Lung (tissue), 11 donors: ENCODE measurements at regions not wholly inside any gene's neighbourhood (a gene's known extent, or its start where the extent isn't known, plus 50 kb on each side); places are given as distances from the start of the nearest gene placed in this dataset.

Source experiments
- ATAC-seq: fragments of 200-7000 bp; cut with Tn5 transposase; one replicate; pipeline ENCODE4 v1.9.1; 2020; ENCODE audit warnings: moderate number of reproducible peaks; ENCODE audit not compliant: insufficient read depth, low FRiP score
- DNase-seq, 3 donors: peaks; one replicate each; pipeline ENCODE4 v3.0.0-alpha.2; 2013 to 2017
- H3K27ac ChIP-seq, 2 donors: one replicate each; pipeline ENCODE4 v1.5.1; 2013; ENCODE audit warnings: mild to moderate bottlenecking in 2 of 2, moderate library complexity in 2 of 2, control low read depth in 1 of 2, inconsistent platforms in 1 of 2, low read depth in 1 of 2, low read length in 1 of 2
- H3K27me3 ChIP-seq, 3 donors: one replicate each; pipeline ENCODE4 v1.5.1; 2013; ENCODE audit warnings: low read length in 2 of 3; ENCODE audit not compliant: control insufficient read depth in 3 of 3, insufficient read depth in 3 of 3
- H3K36me3 ChIP-seq, 4 donors: one replicate each; pipeline ENCODE4 v1.5.1; 2013; ENCODE audit warnings: low read length in 4 of 4, mild to moderate bottlenecking in 1 of 4, moderate library complexity in 1 of 4; ENCODE audit not compliant: control insufficient read depth in 4 of 4, insufficient read depth in 4 of 4
- H3K4me1 ChIP-seq, 5 donors: one replicate each; pipeline ENCODE4 v1.5.1; 2013; ENCODE audit warnings: low read length in 5 of 5, mild to moderate bottlenecking in 2 of 5, moderate library complexity in 1 of 5; ENCODE audit not compliant: control insufficient read depth in 5 of 5, insufficient read depth in 5 of 5
- H3K4me3 ChIP-seq: one replicate; pipeline ENCODE4 v1.5.1; 2013; ENCODE audit warnings: mild to moderate bottlenecking, control low read depth, moderate library complexity
- H3K9ac ChIP-seq, 2 donors: one replicate each; pipeline ENCODE4 v1.5.1; 2013; ENCODE audit warnings: low read length in 2 of 2, control low read depth in 1 of 2; ENCODE audit not compliant: insufficient read depth in 1 of 2
- H3K9me3 ChIP-seq, 4 donors: one replicate each; pipeline ENCODE4 v1.5.1; 2013; ENCODE audit warnings: low read length in 3 of 4, mild to moderate bottlenecking in 1 of 4, moderate library complexity in 1 of 4; ENCODE audit not compliant: control insufficient read depth in 4 of 4, insufficient read depth in 3 of 4
- CTCF ChIP-seq: IDR thresholded peaks from 2 replicates; pipeline ENCODE4 v1.5.1; 2012; ENCODE audit warnings: mild to moderate bottlenecking; ENCODE audit errors: control extremely low read depth, extremely low read depth
- WGBS, 2 donors: extraction: QIAGEN DNeasy Blood & Tissue Kit; methylation state at CpG; one replicate each; pipeline ENCODE4 v1.1.7; 2013; 5-methylcytosine and 5-hydroxymethylcytosine counted together
- donor health status: control.
- donor health status: control.
- donor health status: Bipolar disorder and iron deficiency.
- donor health status: healthy.
- donor health status: DM: yes; HTN: yes; CAD: no.

DNA sequence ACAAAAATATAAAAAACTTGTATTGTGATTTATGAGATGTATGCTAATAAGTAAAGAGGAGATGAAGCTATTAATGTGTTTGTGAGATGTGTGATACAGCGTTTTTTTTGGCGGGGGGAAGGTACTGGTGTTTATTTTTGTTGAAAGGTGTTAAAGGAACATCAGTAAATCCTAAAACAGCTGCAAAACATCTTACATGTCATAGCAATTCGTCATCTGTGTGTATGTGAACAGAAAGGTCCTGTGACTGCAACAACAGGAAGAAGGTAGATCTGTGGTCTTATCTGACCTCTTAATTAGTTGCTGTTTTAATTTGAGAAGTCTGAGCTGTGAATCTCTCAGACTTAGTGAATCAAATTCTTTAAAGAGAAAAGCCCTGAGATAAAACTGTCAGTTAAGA, 1041.1 kb downstream of the JRKL start:
- no peaks in the 10 kb centered on the region for H3K36me3 ChIP-seq
- TF ChIP-seq CTCF: no peak
- H3K4me3 ChIP-seq: no peak overlapping the region
- DNase-seq (no peak), ATAC-seq (no peak)
- no peaks in the 10 kb centered on the region for H3K9me3 ChIP-seq
- WGBS, 2 donors: 26 to 27% methylated on average over 3 of the region's 3 CpGs
- H3K9ac ChIP-seq: no peak overlapping the region
- peaks cover 0 to under 1% (median 0%) of the 10 kb centered on the region in 5 donors for H3K4me1 ChIP-seq
- peaks cover 0 to 3% (median 0%) of the 10 kb centered on the region in 3 donors for H3K27me3 ChIP-seq
- no peak overlapping the region for H3K27ac ChIP-seq

DNA sequence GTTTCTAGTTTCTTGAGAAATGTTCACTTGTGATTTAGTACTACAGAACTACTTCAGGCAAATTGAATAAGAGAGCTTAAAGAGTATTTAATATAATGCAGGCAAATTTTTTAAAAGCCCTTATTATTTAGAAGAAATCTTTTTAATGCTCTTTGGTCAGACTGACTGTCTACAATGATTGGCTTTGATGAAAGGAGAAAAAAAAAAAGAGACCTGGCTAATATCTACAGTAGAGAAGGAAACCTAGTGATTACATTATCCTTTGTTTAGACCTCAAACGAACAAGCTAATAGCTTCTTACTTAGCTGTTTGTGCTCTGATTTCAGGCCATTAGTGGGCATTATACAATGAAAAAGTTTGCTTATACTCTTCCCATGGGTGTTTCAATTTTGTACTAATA, 1043.1 kb downstream of the JRKL start:
- H3K27me3 ChIP-seq: peaks cover 0 to 3% (median 0%) of the 10 kb centered on the region in 3 donors
- H3K36me3 ChIP-seq: no peaks in the 10 kb centered on the region
- WGBS, 2 donors: 66 to 82% methylated on average over 1 of the region's 1 CpG
- no peak overlapping the region for H3K9ac ChIP-seq
- ATAC-seq (no peak), DNase-seq (no peak)
- H3K4me1 ChIP-seq: no peaks in the 10 kb centered on the region
- TF ChIP-seq CTCF: no peak
- no peak overlapping the region for H3K4me3 ChIP-seq
- H3K27ac ChIP-seq: no peak overlapping the region
- H3K9me3 ChIP-seq: no peaks in the 10 kb centered on the region

GRCh38 chr11:97445561-97445960, 1055.7 kb downstream of the JRKL start:
- Histone ChIP-seq H3K27me3 (no peaks in the 10 kb centered on the region), H3K27ac (no peak overlapping the region), H3K9me3 (no peaks in the 10 kb centered on the region), H3K4me1 (peaks cover 0 to 4% (median 0%) of the 10 kb centered on the region in 5 donors), H3K9ac (no peak overlapping the region), H3K4me3 (no peak overlapping the region), H3K36me3 (no peaks in the 10 kb centered on the region)
- TF ChIP-seq CTCF: no peak
- WGBS, 2 donors: 45 to 62% methylated on average over 2 of the region's 2 CpGs
- DNase-seq (no peak), ATAC-seq (no peak)

- Histone ChIP-seq H3K27me3 (no peaks in the 10 kb centered on the region), H3K36me3 (no peaks in the 10 kb centered on the region), H3K4me3 (no peak overlapping the region), H3K4me1 (no peaks in the 10 kb centered on the region), H3K27ac (no peak overlapping the region), H3K9ac (no peak overlapping the region), H3K9me3 (no peaks in the 10 kb centered on the region)
- TF ChIP-seq CTCF: no peak
- DNase-seq: no peak
- ATAC-seq: no peak
- WGBS, 2 donors: 91 to 92% methylated on average over 4 of the region's 4 CpGs
Observed at GRCh38 chr11:97451441-97451840, 1061.6 kb downstream of the JRKL start.
